ENCODE measurements at regions not wholly inside any gene's neighbourhood (a gene's known extent, or its start where the extent isn't known, plus 50 kb on each side); places are given as distances from the start of the nearest gene placed in this dataset.
"Not testable (repeated sequence)": the region's sequence is repeated elsewhere in the genome, so short reads cannot be mapped to it uniquely, and the experiment has no call there.

DNA sequence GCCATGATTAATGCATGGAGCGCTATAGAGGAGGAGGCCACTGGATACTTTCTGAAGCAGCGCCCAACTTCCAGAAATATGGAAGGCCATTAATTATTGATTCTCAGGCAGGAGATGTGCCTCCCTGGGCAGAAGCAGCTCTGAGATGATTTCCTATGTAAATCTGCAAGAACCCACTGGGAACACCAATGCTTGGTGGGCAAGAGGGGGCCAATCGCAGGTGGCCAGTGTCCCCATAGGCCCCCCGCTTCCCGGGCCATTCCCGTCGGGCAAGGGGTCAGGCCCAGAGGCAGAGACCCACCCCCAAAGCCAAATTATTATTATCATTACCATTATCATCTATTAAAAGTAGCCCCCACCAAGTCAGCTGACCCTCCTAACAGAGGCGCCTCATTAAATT, 288.0 kb upstream of the TLE3 start:
- no peak for DNase-seq

- DNase-seq, result no peak
Measured at GRCh38 chr15:70385052-70385451, 287.3 kb upstream of the TLE3 start.

- no peak for DNase-seq
Measured at GRCh38 chr15:70383856-70384255, 286.1 kb upstream of the TLE3 start.

- DNase-seq, result no peak
Measured at GRCh38 chr15:70382762-70383458, 285.2 kb upstream of the TLE3 start.

DNA sequence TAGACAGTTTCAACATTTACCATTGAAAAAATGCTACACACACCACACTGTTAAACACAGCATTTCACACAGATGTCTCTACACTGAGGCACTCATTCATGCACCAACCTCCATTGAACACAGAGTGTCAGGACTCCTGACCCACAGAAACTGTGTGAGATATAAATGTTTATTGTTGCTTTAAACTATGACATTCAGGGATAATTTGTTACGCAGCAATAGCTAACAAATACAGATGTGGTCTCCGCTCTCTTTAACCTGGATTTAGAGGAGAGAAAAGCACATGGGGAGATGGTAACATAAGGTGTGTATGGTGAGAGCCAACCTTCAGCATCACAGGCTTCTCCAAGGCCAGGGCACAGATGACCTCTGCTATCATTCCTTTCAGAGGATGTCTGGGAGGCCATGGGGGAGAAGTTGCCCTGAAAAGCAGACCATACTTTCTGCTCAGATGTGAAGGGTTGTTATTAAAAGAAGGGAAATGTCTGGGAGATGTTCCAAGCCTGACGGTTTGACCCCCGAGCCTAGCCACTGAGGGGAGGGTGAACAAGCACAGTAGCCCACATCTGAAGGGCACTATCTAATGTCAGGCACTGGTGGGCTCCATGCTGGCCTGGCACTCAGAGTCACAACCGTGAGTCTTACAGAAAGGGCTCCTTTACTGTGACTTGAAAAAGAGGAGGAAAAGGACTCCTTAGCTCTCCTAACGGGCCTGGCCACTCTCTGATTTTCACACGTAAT, 284.5 kb upstream of the TLE3 start:
- DNase-seq, result no peak

DNA sequence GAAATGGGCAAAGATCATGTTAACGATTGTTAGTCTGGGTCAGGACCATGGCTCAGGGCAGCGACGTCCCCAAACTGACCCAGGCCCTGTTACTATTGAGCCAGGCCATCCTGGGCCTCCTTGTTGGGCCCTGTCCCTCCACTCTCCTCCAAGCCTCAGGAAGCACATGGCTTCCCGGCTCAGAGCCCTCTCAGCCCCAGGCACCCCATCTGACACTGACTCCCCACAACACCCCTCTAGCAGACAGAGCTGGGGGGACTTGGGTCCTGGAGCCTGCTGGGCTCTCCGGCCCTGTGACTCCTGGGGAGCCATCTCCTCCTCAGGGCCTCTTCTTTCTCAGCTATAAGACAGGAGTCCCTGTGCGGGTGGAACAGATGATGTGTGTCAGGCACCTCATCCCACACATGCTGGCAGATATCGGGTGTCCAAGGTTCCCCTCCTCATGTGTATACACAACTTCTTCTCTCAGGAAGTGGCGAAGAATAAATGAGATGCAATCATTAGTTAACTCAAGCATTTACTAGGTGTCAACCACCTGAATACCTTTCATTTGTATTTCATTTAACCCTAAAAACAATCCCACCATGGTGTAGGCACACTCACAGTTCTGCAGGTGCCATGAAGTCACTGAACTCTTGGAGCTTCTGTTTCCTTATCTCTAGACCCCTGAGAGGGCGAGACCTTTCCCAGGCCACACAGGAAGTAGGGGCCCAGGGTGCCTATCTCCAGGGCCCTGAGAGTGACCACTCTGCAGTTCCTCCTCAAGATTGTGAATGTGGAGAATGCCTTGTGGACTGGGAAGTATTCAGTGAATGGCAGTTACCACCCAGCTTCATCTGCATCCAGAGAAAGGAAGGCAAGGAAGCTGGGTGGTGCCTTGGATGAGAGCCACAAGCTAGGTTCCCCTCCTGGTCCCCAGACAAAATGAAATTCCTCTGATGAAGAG, 282.5 kb upstream of the TLE3 start:
- no peak for DNase-seq

GRCh38 chr15:70379134-70379533, 281.4 kb upstream of the TLE3 start:
- DNase-seq, result no peak

DNA sequence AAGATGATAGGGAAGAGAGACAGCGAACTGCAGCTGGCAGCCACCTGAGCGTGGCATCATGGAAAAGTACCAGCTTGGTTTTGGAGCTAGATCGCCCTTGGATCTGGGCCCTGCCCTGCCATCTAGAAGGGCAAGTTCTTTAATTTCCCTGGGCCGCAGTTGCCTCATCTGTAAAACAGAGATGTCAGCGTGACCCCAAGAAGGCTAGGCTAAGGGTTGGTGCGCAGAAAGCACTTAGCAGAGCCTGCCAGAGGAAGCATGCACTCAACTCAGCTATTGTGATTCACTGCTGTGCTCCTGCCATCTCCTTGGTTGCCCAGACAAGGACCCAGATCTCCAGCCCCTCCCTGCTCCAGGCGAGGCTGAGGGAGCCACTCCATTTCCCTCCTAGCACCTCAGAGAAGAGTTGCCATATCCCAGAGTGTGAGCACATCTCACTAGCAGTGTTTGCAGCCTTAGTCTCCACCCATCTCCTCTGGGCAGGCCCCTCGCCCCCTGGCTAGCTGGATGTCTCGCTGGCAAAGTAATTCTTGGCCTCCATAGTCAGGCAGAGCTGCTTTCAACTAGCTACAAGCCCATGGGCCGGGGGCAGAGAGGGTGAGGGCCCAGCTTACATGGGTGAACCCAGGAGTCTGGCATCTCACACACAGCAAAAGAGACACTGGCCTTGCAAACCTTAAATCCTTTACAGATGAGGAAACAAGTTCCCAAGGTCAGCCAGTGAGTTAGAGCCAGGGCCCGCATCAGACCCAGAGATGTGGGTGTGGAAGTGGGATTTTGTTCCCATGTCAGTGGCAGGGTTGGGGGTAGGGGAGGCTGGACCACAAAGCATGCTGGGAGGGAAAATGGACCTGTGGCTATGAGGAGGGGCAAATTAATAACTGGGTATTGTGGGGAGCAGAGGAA, 280.7 kb upstream of the TLE3 start:
- DNase-seq, result no peak

DNA sequence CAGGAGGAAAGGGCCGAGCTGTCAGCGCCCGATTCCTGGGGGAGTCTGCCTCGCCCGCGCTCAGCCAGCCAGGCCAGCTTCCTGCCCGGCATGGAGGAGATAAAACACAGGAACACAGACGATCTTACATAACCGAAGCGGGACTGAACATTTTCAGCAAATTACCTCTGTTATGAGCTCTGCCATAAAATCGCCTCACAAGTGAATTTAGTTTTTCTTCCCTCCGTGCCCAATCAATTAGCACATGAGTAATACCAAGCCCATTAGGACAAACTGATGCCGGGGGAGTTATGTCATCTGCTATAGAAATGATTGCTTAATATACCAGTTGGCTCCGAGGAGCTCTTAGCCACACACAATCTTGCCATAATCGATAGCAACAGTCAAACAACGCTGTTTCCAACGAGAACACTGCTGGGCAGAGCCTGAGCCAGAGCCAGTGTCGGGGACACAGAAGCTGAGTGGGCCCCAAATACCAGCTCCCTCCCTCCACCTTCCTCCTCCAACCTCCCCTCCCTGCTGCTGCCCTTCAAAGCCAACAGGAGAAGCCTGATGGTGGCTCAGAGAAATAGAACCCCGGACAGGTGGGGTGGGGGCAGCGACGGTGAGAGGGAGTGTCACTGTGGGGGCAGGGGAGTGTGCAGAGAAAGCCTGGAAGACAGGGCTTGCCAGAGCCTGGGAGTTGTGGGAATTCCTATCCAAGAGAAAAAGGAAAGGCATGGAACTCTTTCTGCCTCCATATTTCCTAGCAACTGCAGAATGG, 279.4 kb upstream of the TLE3 start:
- DNase-seq, result no peak

GRCh38 chr15:70376031-70376928, 278.6 kb upstream of the TLE3 start:
- DNase-seq, result no peak

GRCh38 chr15:70375586-70375985, 277.9 kb upstream of the TLE3 start:
- DNase-seq, result no peak

GRCh38 chr15:70375006-70375431, 277.3 kb upstream of the TLE3 start:
- DNase-seq, result no peak

DNA sequence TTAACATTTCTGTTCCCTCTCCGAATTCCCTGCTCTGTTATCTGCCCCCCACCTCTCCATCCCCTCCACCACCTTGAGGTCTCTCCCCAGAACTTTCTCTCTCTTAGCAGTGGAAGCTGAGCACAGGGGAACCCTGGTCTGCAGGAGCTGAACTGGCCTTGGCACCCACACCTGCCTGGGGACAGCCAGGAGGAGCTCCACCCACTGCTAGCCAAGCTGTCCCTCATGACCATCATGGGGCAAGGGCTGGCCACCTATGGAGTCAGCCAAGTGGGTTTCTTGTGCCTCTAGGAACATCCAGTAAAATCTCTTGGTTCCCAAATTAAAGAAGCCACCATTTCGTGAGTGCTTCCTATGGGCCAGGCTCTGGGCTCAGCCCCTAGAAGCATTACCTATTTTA, 276.4 kb upstream of the TLE3 start:
- DNase-seq, result no peak

- not testable (repeated sequence) for DNase-seq
Measured at GRCh38 chr15:70373439-70373838, 275.7 kb upstream of the TLE3 start.

- not testable (repeated sequence) for DNase-seq
Measured at GRCh38 chr15:70367913-70368705, 270.4 kb upstream of the TLE3 start.

- not testable (repeated sequence) for DNase-seq
Measured at GRCh38 chr15:70364023-70364422, 266.3 kb upstream of the TLE3 start.

- DNase-seq, result no peak
Measured at GRCh38 chr15:70362886-70363285, 265.2 kb upstream of the TLE3 start.

DNA sequence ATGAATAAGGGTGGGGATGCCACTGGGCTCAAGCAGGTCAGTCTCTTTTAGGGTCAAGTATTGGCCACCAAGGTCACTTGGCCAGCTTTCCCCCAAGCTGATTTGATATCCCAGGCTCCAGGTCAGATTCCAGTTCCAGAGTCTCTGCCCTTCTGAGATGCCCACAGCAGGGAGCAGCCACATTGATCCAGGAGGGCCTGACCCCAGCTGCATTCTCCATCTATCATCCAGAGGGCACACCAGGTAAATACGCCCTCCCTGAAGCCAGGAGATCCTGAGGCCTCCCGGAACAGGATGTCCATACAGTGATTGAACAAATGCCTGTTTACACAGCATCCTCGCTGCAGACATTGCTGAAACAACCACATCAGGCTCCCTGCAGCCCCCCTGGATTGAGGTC, 264.6 kb upstream of the TLE3 start:
- DNase-seq, result no peak

DNA sequence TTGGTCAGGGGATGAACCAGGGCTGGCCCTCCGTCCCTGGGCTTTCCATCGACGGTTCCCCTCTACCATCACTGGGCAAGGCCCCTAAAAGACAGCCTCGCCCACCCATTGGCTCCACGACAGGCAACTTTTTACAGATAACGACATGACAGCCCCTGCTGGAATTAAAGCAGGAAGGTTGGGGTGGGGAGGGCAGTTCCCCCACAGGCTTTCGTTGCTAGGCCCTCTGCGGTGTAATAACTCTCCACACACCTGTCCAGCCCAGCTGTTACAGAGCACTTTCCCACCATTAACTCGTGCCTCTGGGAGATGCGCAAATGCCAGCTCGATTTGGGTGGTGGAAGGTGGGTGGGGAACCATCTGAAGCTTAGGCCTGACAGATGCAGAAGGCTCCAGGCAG, 264.2 kb upstream of the TLE3 start:
- DNase-seq, result no peak

GRCh38 chr15:70361106-70361505, 263.4 kb upstream of the TLE3 start:
- DNase-seq, result no peak

Measured in stimulated activated CD4-positive, alpha-beta T cell treated with anti-CD3 and anti-CD28 coated beads, Interleukin-4, amount 100 ng/mL, for 4 hours (primary cell).